IMR-90 (cell line): ENCODE measurements at regions not wholly inside any gene's neighbourhood (a gene's known extent, or its start where the extent isn't known, plus 50 kb on each side); places are given as distances from the start of the nearest gene placed in this dataset.

Experiments
- ATAC-seq: fragments of 200-7000 bp; cut with Tn5 transposase; 2 replicates; pipeline ENCODE4 v1.9.1; 2020; ENCODE audit warnings: low read depth, mild to moderate bottlenecking, moderate library complexity
- BruUV-seq: library from RNA; stranded (reverse); fragments of 400-500 nt; replicated peaks from 2 replicates; lab custom pipeline; 2021; lab: Mats Ljungman, UMichigan
- CTCF ChIA-PET: fragments of 300-600 bp; formaldehyde crosslinking; extraction: SDS; loops from one replicate; lab custom pipeline; 2021; ENCODE audit warnings: antibody characterized with exemption; lab: Yijun Ruan, JAX
- POLR2A ChIA-PET: fragments of 300-600 bp; sonication (Branson Sonifier 250); formaldehyde crosslinking; loops from one replicate; lab custom pipeline; 2022; ENCODE audit warnings: antibody characterized with exemption; ENCODE audit not compliant: unreplicated experiment; lab: Charles Lee
- DNase-seq: peaks from one replicate; pipeline ENCODE4 v3.0.0; 2013
- H2AFZ ChIP-seq: replicated peaks from 2 replicates; pipeline ENCODE3; 2013; ENCODE audit warnings: low read length, mild to moderate bottlenecking; ENCODE audit not compliant: poor library complexity
- H2AK5ac ChIP-seq: 2 replicates; pipeline ENCODE4 v1.6.1; 2013; ENCODE audit warnings: low read depth, low read length, inconsistent platforms
- H2AK9ac ChIP-seq: replicated peaks from 2 replicates; pipeline ENCODE3; 2013; ENCODE audit warnings: mild to moderate bottlenecking, low read depth, low read length, moderate library complexity; ENCODE audit not compliant: poor library complexity
- H2BK120ac ChIP-seq: 2 replicates; pipeline ENCODE4 v1.6.1; 2013; ENCODE audit warnings: low read depth, low read length, inconsistent platforms
- H2BK15ac ChIP-seq: 3 replicates; pipeline ENCODE4 v1.6.1; 2013; ENCODE audit warnings: low read depth, low read length, inconsistent platforms
- H2BK20ac ChIP-seq: 2 replicates; pipeline ENCODE4 v1.6.1; 2013; ENCODE audit warnings: low read depth, mild to moderate bottlenecking, inconsistent platforms, low read length, moderate library complexity
- H2BK5ac ChIP-seq: 2 replicates; pipeline ENCODE4 v1.6.1; 2013; ENCODE audit warnings: mild to moderate bottlenecking, low read depth, low read length, inconsistent platforms; ENCODE audit not compliant: poor library complexity, severe bottlenecking
- H3K14ac ChIP-seq: replicated peaks from 2 replicates; pipeline ENCODE4 v1.6.1; 2013; ENCODE audit warnings: low read depth, low read length, inconsistent platforms
- H3K18ac ChIP-seq: 2 replicates; pipeline ENCODE4 v1.6.1; 2013; ENCODE audit warnings: low read depth, low read length, control low read depth
- H3K23ac ChIP-seq: 2 replicates; pipeline ENCODE4 v1.6.1; 2013; ENCODE audit warnings: low read depth, low read length, inconsistent platforms
- H3K27ac ChIP-seq: 2 replicates; pipeline ENCODE4 v1.5.1; 2013; ENCODE audit warnings: mild to moderate bottlenecking, control low read depth, low read length; ENCODE audit not compliant: insufficient read depth
- H3K27me3 ChIP-seq: 2 replicates; pipeline ENCODE4 v1.6.1; 2013; ENCODE audit warnings: low read length; ENCODE audit not compliant: control insufficient read depth, insufficient read depth
- H3K36me3 ChIP-seq: 2 replicates; pipeline ENCODE4 v1.6.1; 2013; ENCODE audit warnings: low read length, mixed read lengths; ENCODE audit not compliant: control insufficient read depth, insufficient read depth
- H3K4ac ChIP-seq: 2 replicates; pipeline ENCODE4 v1.6.1; 2013; ENCODE audit warnings: low read depth, low read length, inconsistent platforms
- H3K4me1 ChIP-seq: 2 replicates; pipeline ENCODE4 v1.6.1; 2013; ENCODE audit warnings: low read length, mixed read lengths; ENCODE audit not compliant: control insufficient read depth, insufficient read depth
- H3K4me2 ChIP-seq: 2 replicates; pipeline ENCODE4 v1.6.1; 2013; ENCODE audit warnings: low read depth, mild to moderate bottlenecking, control low read depth, low read length, moderate library complexity
- H3K4me3 ChIP-seq: 2 replicates; pipeline ENCODE4 v1.5.1; 2013; ENCODE audit warnings: low read depth, mild to moderate bottlenecking, control low read depth, low read length, moderate library complexity; ENCODE audit not compliant: insufficient read depth
- H3K56ac ChIP-seq: 2 replicates; pipeline ENCODE4 v1.6.1; 2013; ENCODE audit warnings: low read length, inconsistent platforms; ENCODE audit not compliant: insufficient read depth; ENCODE audit errors: extremely low read depth
- H3K79me1 ChIP-seq, 2 experiments: 2 replicates each; pipeline ENCODE4 v1.6.1; 2013; ENCODE audit warnings: low read length in 2 of 2, inconsistent platforms in 1 of 2, low read depth in 1 of 2
- H3K9ac ChIP-seq: 2 replicates; pipeline ENCODE4 v1.6.1; 2013; ENCODE audit warnings: low read depth, low read length, control low read depth
- H3K9me1 ChIP-seq: 2 replicates; pipeline ENCODE4 v1.6.1; 2013; ENCODE audit warnings: low read length, inconsistent platforms; ENCODE audit not compliant: insufficient read depth
- H3K9me3 ChIP-seq: 2 replicates; pipeline ENCODE4 v1.6.1; 2013; ENCODE audit warnings: low read length; ENCODE audit not compliant: control insufficient read depth, insufficient read depth
- H4K20me1 ChIP-seq: 2 replicates; pipeline ENCODE4 v1.6.1; 2013; ENCODE audit warnings: low read length, inconsistent platforms; ENCODE audit not compliant: insufficient read depth
- H4K5ac ChIP-seq: 2 replicates; pipeline ENCODE4 v1.6.1; 2013; ENCODE audit warnings: mild to moderate bottlenecking, low read depth, low read length, control low read depth
- H4K8ac ChIP-seq, 2 experiments: 2 replicates each; pipeline ENCODE4 v1.6.1; 2013; ENCODE audit warnings: low read depth in 2 of 2, low read length in 2 of 2, control low read depth in 1 of 2, inconsistent platforms in 1 of 2
- H4K91ac ChIP-seq: 2 replicates; pipeline ENCODE4 v1.6.1; 2013; ENCODE audit warnings: low read depth, low read length, inconsistent platforms; ENCODE audit not compliant: insufficient read depth
- CEBPB ChIP-seq: IDR thresholded peaks from 2 replicates; pipeline ENCODE4 v1.6.1; 2012; ENCODE audit warnings: low read depth, low read length, improper control_type of control experiment
- RCOR1 ChIP-seq: IDR thresholded peaks from 2 replicates; pipeline ENCODE4 v1.6.1; 2012; ENCODE audit warnings: mild to moderate bottlenecking, low read length, improper control_type of control experiment; ENCODE audit not compliant: insufficient replicate concordance
- WGBS, 2 experiments: methylation state at CpG; one replicate each; pipeline versions ENCODE4 v1.1.5 to v1.1.7; 2013; ENCODE audit warnings: missing lambda C conversion rate in 2 of 2; ENCODE audit not compliant: insufficient read length in 1 of 2; ENCODE audit errors: extremely low coverage in 2 of 2; 5-methylcytosine and 5-hydroxymethylcytosine counted together
- dilution Hi-C: fragments of 300-500 bp; cut with HindIII; formaldehyde crosslinking; loops from one replicate; pipeline ENCODE4 v1.14.3; 2018; ENCODE audit warnings: low sequenced_read_pairs; ENCODE audit not compliant: unreplicated experiment
- in situ Hi-C: fragments of 300-500 bp; cut with MboI; formaldehyde crosslinking; loops from 3 replicates; pipeline ENCODE4 v1.14.3; 2019; ENCODE audit warnings: low sequenced_read_pairs, inconsistent platforms, mixed read lengths
- intact Hi-C: fragments of 100-400 bp; cut with micrococcal nuclease; formaldehyde crosslinking; loops from 2 replicates; pipeline ENCODE4 v1.10.0; 2022

- Histone ChIP-seq H3K23ac (no peak overlapping the region), H3K27me3 (no peaks in the 10 kb centered on the region), H2AK5ac (no peak overlapping the region), H2BK15ac (no peak overlapping the region), H3K9ac (no peak overlapping the region), H3K56ac (no peak overlapping the region), H3K4me2 (no peak overlapping the region), H4K8ac (no peak overlapping the region), H3K79me1 (no peaks in the 10 kb centered on the region), H3K27ac (no peak overlapping the region), H2BK20ac (no peak overlapping the region), H2BK5ac (no peak overlapping the region), H3K4me1 (no peaks in the 10 kb centered on the region), H4K91ac (no peak overlapping the region), H3K36me3 (no peaks in the 10 kb centered on the region), H2BK120ac (no peak overlapping the region), H3K18ac (no peak overlapping the region), H2AFZ (no peak overlapping the region), H3K9me3 (no peaks in the 10 kb centered on the region), H2AK9ac (no peak overlapping the region), H4K5ac (no peak overlapping the region), H3K4ac (no peak overlapping the region), H3K4me3 (no peak overlapping the region), H4K20me1 (no peaks in the 10 kb centered on the region), H3K9me1 (no peaks in the 10 kb centered on the region), H3K14ac (no peak overlapping the region)
- WGBS, 2 experiments = no CpG with 5 or more reads among the region's 2 CpGs
- no peak for ATAC-seq
- no peak for DNase-seq
- dilution Hi-C loops = no loop called here
- ChIA-PET CTCF (no interaction called here), POLR2A (no interaction called here)
- intact Hi-C loops = loop anchor here (10.0 kb wide), 1 partner anchor 110 kb away; no protein-coding TSS in a partner anchor
- TF ChIP-seq CEBPB = peak; percentile 72
- TF ChIP-seq RCOR1 = no peak
- in situ Hi-C loops = no loop called here
- BruUV-seq = no TSS peak
Observed at GRCh38 chr11:24264868-24265267, 232.0 kb upstream of the LUZP2 start.
